ENCODE measurements at regions not wholly inside any gene's neighbourhood (a gene's known extent, or its start where the extent isn't known, plus 50 kb on each side); places are given as distances from the start of the nearest gene placed in this dataset.

DNA sequence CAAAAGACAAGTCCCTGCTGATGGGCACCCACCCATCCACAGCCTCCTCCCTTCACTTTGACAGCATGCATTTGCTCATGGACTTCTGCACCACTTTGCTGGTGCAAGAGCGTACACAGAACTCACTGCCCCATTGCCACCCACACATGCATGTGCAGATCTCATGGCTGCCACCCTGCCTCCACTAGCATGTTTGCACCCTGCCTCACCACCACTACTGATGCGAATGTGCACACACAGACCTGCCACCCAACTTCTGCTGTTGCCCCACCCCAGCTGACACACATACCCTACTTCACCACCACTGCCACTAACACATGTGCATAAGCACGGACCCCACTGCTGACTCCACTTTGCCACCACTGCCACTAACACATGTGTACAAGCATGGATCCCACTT, 64.9 kb upstream of the EYS start:
- no peak for DNase-seq (ENCODE audit: low read depth in 2 of 2)

- no peak for DNase-seq (ENCODE audit: low read depth in 2 of 2)
These were observed 54.9 kb upstream of the EYS start for GRCh38 chr6:65761890-65762289.

GRCh38 chr6:65760285-65760684, 53.3 kb upstream of the EYS start:
- DNase-seq (ENCODE audit: low read depth in 2 of 2): no peak

Data from lung microvascular endothelial cell (primary cell).